Mesodermal cell (in vitro differentiated cells): ENCODE measurements at regions not wholly inside any gene's neighbourhood (a gene's known extent, or its start where the extent isn't known, plus 50 kb on each side); places are given as distances from the start of the nearest gene placed in this dataset.
"Not testable (repeated sequence)": the region's sequence is repeated elsewhere in the genome, so short reads cannot be mapped to it uniquely, and the experiment has no call there.

Source experiments
- H3K27ac ChIP-seq: 2 replicates; pipeline ENCODE4 v1.7.0; 2013; ENCODE audit warnings: mild to moderate bottlenecking, low read depth, low read length, moderate library complexity; ENCODE audit not compliant: severe bottlenecking
- H3K36me3 ChIP-seq: 2 replicates; pipeline ENCODE4 v1.7.1; 2013; ENCODE audit warnings: mild to moderate bottlenecking, low read length, moderate library complexity; ENCODE audit not compliant: control insufficient read depth, insufficient read depth
- H3K4me1 ChIP-seq: one replicate; pipeline ENCODE4 v1.7.1; 2013; ENCODE audit warnings: mild to moderate bottlenecking, low read length; ENCODE audit not compliant: insufficient read depth, control insufficient read depth, poor library complexity, severe bottlenecking
- H3K4me3 ChIP-seq: 2 replicates; pipeline ENCODE4 v1.7.0; 2013; ENCODE audit warnings: low read length, control low read depth, mild to moderate bottlenecking; ENCODE audit not compliant: insufficient read depth, poor library complexity, severe bottlenecking; ENCODE audit errors: extremely low read depth
- H3K9me3 ChIP-seq: 2 replicates; pipeline ENCODE4 v1.7.1; 2013; ENCODE audit warnings: mild to moderate bottlenecking, low read length, moderate library complexity; ENCODE audit not compliant: control insufficient read depth
- WGBS, 2 experiments: methylation state at CpG; one replicate each; pipeline ENCODE4 v1.1.5; 2013; ENCODE audit warnings: missing lambda C conversion rate in 2 of 2; ENCODE audit not compliant: insufficient coverage in 2 of 2; 5-methylcytosine and 5-hydroxymethylcytosine counted together

- H3K36me3 ChIP-seq, result no peaks in the 10 kb centered on the region
Observed at GRCh38 chr2:125330133-125330532, 1305.0 kb downstream of the CNTNAP5 start.

GRCh38 chr2:125341353-125341752 is 1314.6 kb upstream of the GYPC start:
- no peaks in the 10 kb centered on the region for H3K36me3 ChIP-seq
- no peaks in the 10 kb centered on the region for H3K9me3 ChIP-seq
- no peak overlapping the region for H3K4me3 ChIP-seq
- 100% methylated on average over 2 of the region's 5 CpGs; no CpG with 5 or more reads in 1 of the 2 experiments for WGBS, 2 experiments
- H3K4me1 ChIP-seq, result no peaks in the 10 kb centered on the region
- H3K27ac ChIP-seq, result no peak overlapping the region

More at GRCh38 chr2:125330133-125330532, 1305.0 kb downstream of the CNTNAP5 start:
- no peak overlapping the region for H3K27ac ChIP-seq
- H3K4me1 ChIP-seq, result no peaks in the 10 kb centered on the region
- H3K4me3 ChIP-seq, result no peak overlapping the region
- no peaks in the 10 kb centered on the region for H3K9me3 ChIP-seq

GRCh38 chr2:125353542-125353941 is 1302.4 kb upstream of the GYPC start:
- not testable (repeated sequence) for H3K4me1 ChIP-seq, H3K36me3 ChIP-seq, H3K27ac ChIP-seq, H3K9me3 ChIP-seq, H3K4me3 ChIP-seq
- 98 to 100% methylated on average over 2 to 5 of the region's 12 CpGs for WGBS, 2 experiments

- no peak overlapping the region for H3K27ac ChIP-seq
- no peaks in the 10 kb centered on the region for H3K9me3 ChIP-seq
- H3K4me1 ChIP-seq, result no peaks in the 10 kb centered on the region
- no peak overlapping the region for H3K4me3 ChIP-seq
- WGBS, 2 experiments, result 80 to 100% methylated on average over 1 of the region's 2 CpGs
- no peaks in the 10 kb centered on the region for H3K36me3 ChIP-seq
Observed at GRCh38 chr2:125364192-125364983, 1291.6 kb upstream of the GYPC start.

GRCh38 chr2:125364984-125365265 is 1291.0 kb upstream of the GYPC start:
- Histone ChIP-seq H3K27ac (no peak overlapping the region), H3K9me3 (no peaks in the 10 kb centered on the region), H3K4me3 (no peak overlapping the region), H3K4me1 (no peaks in the 10 kb centered on the region), H3K36me3 (no peaks in the 10 kb centered on the region)
- 80% methylated on average over 1 of the region's 1 CpG; no CpG with 5 or more reads in 1 of the 2 experiments for WGBS, 2 experiments

GRCh38 chr2:125371867-125372266 is 1284.1 kb upstream of the GYPC start:
- Histone ChIP-seq H3K4me3 (no peak overlapping the region), H3K27ac (no peak overlapping the region), H3K36me3 (no peaks in the 10 kb centered on the region), H3K9me3 (no peaks in the 10 kb centered on the region), H3K4me1 (no peaks in the 10 kb centered on the region)

- WGBS, 2 experiments, result 100% methylated on average over 1 of the region's 1 CpG; no CpG with 5 or more reads in 1 of the 2 experiments
- Histone ChIP-seq H3K27ac (no peak overlapping the region), H3K4me1 (no peaks in the 10 kb centered on the region), H3K4me3 (no peak overlapping the region), H3K9me3 (no peaks in the 10 kb centered on the region), H3K36me3 (no peaks in the 10 kb centered on the region)
Observed at GRCh38 chr2:125373293-125373692, 1282.7 kb upstream of the GYPC start.

GRCh38 chr2:125386074-125386473 is 1269.9 kb upstream of the GYPC start:
- Histone ChIP-seq H3K4me3 (no peak overlapping the region), H3K36me3 (no peaks in the 10 kb centered on the region), H3K9me3 (no peaks in the 10 kb centered on the region), H3K4me1 (no peaks in the 10 kb centered on the region), H3K27ac (no peak overlapping the region)
- 77 to 89% methylated on average over 5 to 7 of the region's 7 CpGs for WGBS, 2 experiments

- no peak overlapping the region for H3K4me3 ChIP-seq
- H3K36me3 ChIP-seq, result no peaks in the 10 kb centered on the region
- H3K27ac ChIP-seq, result no peak overlapping the region
- WGBS, 2 experiments, result 89 to 96% methylated on average over 4 of the region's 4 CpGs
- no peaks in the 10 kb centered on the region for H3K4me1 ChIP-seq
- H3K9me3 ChIP-seq, result no peaks in the 10 kb centered on the region
Observed at GRCh38 chr2:125397535-125398251, 1258.3 kb upstream of the GYPC start.

GRCh38 chr2:125398738-125399524 is 1257.0 kb upstream of the GYPC start:
- Histone ChIP-seq H3K4me3 (no peak overlapping the region), H3K36me3 (no peaks in the 10 kb centered on the region), H3K27ac (no peak overlapping the region), H3K9me3 (no peaks in the 10 kb centered on the region), H3K4me1 (no peaks in the 10 kb centered on the region)
- WGBS, 2 experiments, result 83 to 84% methylated on average over 3 to 4 of the region's 7 CpGs
